HEK293T (cell line): ENCODE measurements at regions not wholly inside any gene's neighbourhood (a gene's known extent, or its start where the extent isn't known, plus 50 kb on each side); places are given as distances from the start of the nearest gene placed in this dataset.

Experiments used
- ARNT ChIP-seq: fragments of 450-650 bp; IDR thresholded peaks from 2 replicates; pipeline ENCODE4 v1.6.1; 2017; ENCODE audit warnings: mild to moderate bottlenecking
- BHLHE40 ChIP-seq: fragments of 450-650 bp; IDR thresholded peaks from 2 replicates; pipeline ENCODE4 v1.6.1; 2016; ENCODE audit warnings: mild to moderate bottlenecking, moderate library complexity, borderline replicate concordance
- FOXA1 ChIP-seq: fragments of 450-650 bp; IDR thresholded peaks from 2 replicates; pipeline ENCODE4 v1.6.1; 2016; ENCODE audit warnings: mild to moderate bottlenecking
- FOXK2 ChIP-seq: fragments of 450-650 bp; IDR thresholded peaks from 2 replicates; pipeline ENCODE4 v1.6.1; 2016; ENCODE audit warnings: mild to moderate bottlenecking
- L3MBTL2 ChIP-seq: fragments of 450-650 bp; conservative IDR thresholded peaks from 2 replicates; pipeline ENCODE4 v1.6.1; 2016; ENCODE audit warnings: mild to moderate bottlenecking
- SP1 ChIP-seq: fragments of 450-650 bp; IDR thresholded peaks from 2 replicates; pipeline ENCODE4 v1.6.1; 2017
- SUZ12 ChIP-seq: fragments of 450-650 bp; IDR thresholded peaks from 2 replicates; pipeline ENCODE4 v1.6.1; 2016; ENCODE audit warnings: mild to moderate bottlenecking
- TARDBP ChIP-seq: fragments of 450-650 bp; IDR thresholded peaks from 2 replicates; pipeline ENCODE4 v1.6.1; 2016
- TF ChIP-seq, protein P1 (sequence below): fragments of 450-650 bp; IDR thresholded peaks from 2 replicates; pipeline ENCODE4 v1.6.1; 2016

DNA sequence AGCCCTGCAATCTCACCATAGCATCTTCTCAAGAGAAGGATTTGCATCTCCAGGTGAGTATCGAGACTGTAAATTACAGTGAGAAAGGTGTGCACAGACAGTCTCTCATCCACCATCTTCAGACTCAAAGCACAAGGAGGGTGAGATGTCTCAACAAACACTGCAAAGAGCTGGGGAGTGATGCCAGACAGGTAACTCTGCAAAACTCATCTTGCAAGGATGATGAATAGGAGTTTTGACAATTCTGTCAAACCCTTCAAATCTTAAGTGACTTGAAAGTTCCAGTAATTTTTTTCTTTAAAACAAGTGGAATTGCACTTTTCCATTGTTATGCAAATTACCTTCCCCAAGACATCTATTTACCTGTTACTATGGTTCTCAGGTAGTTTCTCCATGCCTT lies 277.2 kb upstream of the VCX3A start:
- TF ChIP-seq SP1 (no peak), TARDBP (no peak), FOXA1 (no peak), BHLHE40 (no peak), SUZ12 (no peak), ARNT (no peak), FOXK2 (no peak), L3MBTL2 (no peak)
- TF ChIP-seq, protein P1, sequence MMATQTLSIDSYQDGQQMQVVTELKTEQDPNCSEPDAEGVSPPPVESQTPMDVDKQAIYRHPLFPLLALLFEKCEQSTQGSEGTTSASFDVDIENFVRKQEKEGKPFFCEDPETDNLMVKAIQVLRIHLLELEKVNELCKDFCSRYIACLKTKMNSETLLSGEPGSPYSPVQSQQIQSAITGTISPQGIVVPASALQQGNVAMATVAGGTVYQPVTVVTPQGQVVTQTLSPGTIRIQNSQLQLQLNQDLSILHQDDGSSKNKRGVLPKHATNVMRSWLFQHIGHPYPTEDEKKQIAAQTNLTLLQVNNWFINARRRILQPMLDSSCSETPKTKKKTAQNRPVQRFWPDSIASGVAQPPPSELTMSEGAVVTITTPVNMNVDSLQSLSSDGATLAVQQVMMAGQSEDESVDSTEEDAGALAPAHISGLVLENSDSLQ: no peak
